ENCODE measurements at regions not wholly inside any gene's neighbourhood (a gene's known extent, or its start where the extent isn't known, plus 50 kb on each side); places are given as distances from the start of the nearest gene placed in this dataset.

- TF ChIP-seq, protein P1, sequence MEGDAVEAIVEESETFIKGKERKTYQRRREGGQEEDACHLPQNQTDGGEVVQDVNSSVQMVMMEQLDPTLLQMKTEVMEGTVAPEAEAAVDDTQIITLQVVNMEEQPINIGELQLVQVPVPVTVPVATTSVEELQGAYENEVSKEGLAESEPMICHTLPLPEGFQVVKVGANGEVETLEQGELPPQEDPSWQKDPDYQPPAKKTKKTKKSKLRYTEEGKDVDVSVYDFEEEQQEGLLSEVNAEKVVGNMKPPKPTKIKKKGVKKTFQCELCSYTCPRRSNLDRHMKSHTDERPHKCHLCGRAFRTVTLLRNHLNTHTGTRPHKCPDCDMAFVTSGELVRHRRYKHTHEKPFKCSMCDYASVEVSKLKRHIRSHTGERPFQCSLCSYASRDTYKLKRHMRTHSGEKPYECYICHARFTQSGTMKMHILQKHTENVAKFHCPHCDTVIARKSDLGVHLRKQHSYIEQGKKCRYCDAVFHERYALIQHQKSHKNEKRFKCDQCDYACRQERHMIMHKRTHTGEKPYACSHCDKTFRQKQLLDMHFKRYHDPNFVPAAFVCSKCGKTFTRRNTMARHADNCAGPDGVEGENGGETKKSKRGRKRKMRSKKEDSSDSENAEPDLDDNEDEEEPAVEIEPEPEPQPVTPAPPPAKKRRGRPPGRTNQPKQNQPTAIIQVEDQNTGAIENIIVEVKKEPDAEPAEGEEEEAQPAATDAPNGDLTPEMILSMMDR (IDR thresholded peaks at IDR 0.05; ENCODE audit: low read length, missing control alignments), result no peak
- no peak for DNase-seq (ENCODE audit: low read depth)
- H3K4me3 ChIP-seq (replicated peaks; ENCODE audit: low read depth, low read length), result no peak overlapping the region
Measured at GRCh38 chr3:76561494-76562236, 478.2 kb upstream of the ROBO2 start.

- TF ChIP-seq, protein P1 (IDR thresholded peaks at IDR 0.05; ENCODE audit: low read length, missing control alignments), result no peak
- DNase-seq (ENCODE audit: low read depth), result no peak
- H3K4me3 ChIP-seq (replicated peaks; ENCODE audit: low read depth, low read length), result no peak overlapping the region
Measured at GRCh38 chr3:76565496-76566210, 474.2 kb upstream of the ROBO2 start.

DNA sequence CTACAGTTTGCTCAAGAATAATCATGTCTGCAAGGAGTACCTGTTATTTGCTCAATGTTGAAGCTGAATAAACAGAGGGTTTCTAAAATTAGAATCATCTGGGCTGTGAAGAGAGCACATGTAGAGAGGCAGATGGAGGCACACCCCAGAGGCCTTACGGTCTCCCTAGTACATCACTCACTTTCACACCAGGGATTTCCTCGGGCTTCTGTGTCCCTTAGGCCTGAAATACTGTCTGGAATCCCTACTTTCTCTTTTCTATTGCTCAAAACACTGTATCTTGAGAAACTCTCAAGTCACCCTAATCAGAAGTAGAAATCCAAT lies 473.7 kb upstream of the ROBO2 start:
- H3K4me3 ChIP-seq (replicated peaks; ENCODE audit: low read depth, low read length), result no peak overlapping the region
- DNase-seq (ENCODE audit: low read depth), result no peak
- TF ChIP-seq, protein P1 (IDR thresholded peaks at IDR 0.05; ENCODE audit: low read length, missing control alignments), result no peak

DNA sequence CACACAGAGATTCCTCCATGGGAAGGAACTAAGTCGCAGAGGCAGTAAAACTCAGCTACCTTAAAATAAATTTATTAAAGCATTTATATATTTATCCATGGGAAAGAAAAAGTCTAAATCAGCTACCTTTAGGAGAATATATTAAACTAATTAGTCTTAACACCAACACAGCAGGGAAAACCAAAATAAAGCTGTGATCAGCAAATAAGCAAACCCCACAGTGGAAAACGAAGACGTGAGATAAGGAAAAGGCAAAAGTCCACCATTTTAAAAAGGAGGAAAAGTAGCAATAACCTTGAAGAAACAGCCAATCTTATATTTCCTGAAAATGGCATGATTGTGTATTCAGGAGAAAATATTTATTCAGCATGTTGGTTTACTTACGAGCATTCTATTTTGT lies 473.0 kb upstream of the ROBO2 start:
- no peak overlapping the region for H3K4me3 ChIP-seq (replicated peaks; ENCODE audit: low read depth, low read length)
- TF ChIP-seq, protein P1 (IDR thresholded peaks at IDR 0.05; ENCODE audit: low read length, missing control alignments), result no peak
- DNase-seq (ENCODE audit: low read depth), result no peak

GRCh38 chr3:76570436-76571057 lies 469.4 kb upstream of the ROBO2 start:
- TF ChIP-seq, protein P1 (IDR thresholded peaks at IDR 0.05; ENCODE audit: low read length, missing control alignments), result peak; percentile 47

DNA sequence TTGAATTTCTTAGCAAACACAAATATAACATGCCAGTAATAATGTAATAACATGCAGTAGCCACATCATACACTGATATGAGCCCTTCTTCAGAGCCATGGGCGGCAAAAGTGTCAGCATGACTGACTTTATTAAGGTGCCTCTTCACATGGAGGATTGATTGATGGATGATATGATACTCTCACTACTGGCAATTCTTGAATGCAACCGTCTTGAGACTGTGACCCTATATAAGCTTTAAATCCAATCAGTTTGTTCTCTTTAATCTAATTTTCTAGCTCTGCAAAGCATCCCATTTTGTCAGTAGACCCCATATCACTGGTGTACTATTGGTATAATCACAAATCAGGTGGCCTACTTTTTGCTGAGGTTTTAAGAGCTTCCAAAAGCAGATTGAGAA lies 463.7 kb upstream of the ROBO2 start:
- DNase-seq (ENCODE audit: low read depth), result no peak
- TF ChIP-seq, protein P1 (IDR thresholded peaks at IDR 0.05; ENCODE audit: low read length, missing control alignments), result no peak
- H3K4me3 ChIP-seq (replicated peaks; ENCODE audit: low read depth, low read length), result no peak overlapping the region

More at GRCh38 chr3:76570436-76571057, 469.4 kb upstream of the ROBO2 start:
- DNase-seq (ENCODE audit: low read depth), result peak; percentile 11
- H3K4me3 ChIP-seq (replicated peaks; ENCODE audit: low read depth, low read length), result no peak overlapping the region
